ENCODE measurements at regions not wholly inside any gene's neighbourhood (a gene's known extent, or its start where the extent isn't known, plus 50 kb on each side); places are given as distances from the start of the nearest gene placed in this dataset.

DNA sequence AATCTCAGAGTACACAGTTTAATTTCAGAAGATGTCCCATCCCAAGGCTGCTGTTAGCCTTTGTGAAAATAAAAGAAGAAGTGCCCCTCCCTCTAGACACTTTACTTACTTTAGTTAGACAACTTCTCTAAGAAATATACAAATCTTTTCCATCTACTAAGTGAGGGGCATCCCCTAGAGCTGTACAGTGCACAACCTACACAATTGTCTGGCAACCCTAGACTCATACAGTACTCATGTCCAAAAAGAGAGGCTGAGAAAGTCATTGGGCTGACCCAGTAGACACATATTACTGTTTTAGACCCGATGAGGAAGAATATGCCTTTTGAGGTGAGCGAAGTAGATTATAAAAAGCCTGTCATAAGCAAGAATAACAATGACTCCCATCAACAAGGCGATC is 297.6 kb downstream of the IDS start:
- TF ChIP-seq, protein P1, sequence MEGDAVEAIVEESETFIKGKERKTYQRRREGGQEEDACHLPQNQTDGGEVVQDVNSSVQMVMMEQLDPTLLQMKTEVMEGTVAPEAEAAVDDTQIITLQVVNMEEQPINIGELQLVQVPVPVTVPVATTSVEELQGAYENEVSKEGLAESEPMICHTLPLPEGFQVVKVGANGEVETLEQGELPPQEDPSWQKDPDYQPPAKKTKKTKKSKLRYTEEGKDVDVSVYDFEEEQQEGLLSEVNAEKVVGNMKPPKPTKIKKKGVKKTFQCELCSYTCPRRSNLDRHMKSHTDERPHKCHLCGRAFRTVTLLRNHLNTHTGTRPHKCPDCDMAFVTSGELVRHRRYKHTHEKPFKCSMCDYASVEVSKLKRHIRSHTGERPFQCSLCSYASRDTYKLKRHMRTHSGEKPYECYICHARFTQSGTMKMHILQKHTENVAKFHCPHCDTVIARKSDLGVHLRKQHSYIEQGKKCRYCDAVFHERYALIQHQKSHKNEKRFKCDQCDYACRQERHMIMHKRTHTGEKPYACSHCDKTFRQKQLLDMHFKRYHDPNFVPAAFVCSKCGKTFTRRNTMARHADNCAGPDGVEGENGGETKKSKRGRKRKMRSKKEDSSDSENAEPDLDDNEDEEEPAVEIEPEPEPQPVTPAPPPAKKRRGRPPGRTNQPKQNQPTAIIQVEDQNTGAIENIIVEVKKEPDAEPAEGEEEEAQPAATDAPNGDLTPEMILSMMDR (IDR thresholded peaks at IDR 0.05): no peak
- TF ChIP-seq EZH2 (IDR thresholded peaks at IDR 0.05): no peak

Measured in neural progenitor cell (in vitro differentiated cells).